Left renal cortex interstitium (tissue), 4 donors: ENCODE measurements at regions not wholly inside any gene's neighbourhood (a gene's known extent, or its start where the extent isn't known, plus 50 kb on each side); places are given as distances from the start of the nearest gene placed in this dataset.
"Not testable (repeated sequence)": the region's sequence is repeated elsewhere in the genome, so short reads cannot be mapped to it uniquely, and the experiment has no call there.

Experiments used
- DNase-seq, 4 donors: peaks; one replicate each; pipeline ENCODE4 v3.0.0-alpha.2; 2013; ENCODE audit warnings: low read depth in 4 of 4, low spot score in 2 of 4, missing footprints in 1 of 4

- DNase-seq = no peak
Observed at GRCh38 chr6:112947507-112947906, 600.4 kb downstream of the RFPL4B start.

- DNase-seq = no peak
Observed at GRCh38 chr6:112951829-112952228, 604.7 kb downstream of the RFPL4B start.

GRCh38 chr6:112955743-112956142 lies 608.6 kb downstream of the RFPL4B start:
- not testable (repeated sequence) for DNase-seq

- DNase-seq = peak; percentile 76 to 96 (median 87)
Observed at GRCh38 chr6:112956696-112957535, 609.8 kb downstream of the RFPL4B start.

GRCh38 chr6:112957536-112957916 lies 610.4 kb downstream of the RFPL4B start:
- no peak for DNase-seq

GRCh38 chr6:112960130-112960529 lies 613.0 kb downstream of the RFPL4B start:
- DNase-seq = not testable (repeated sequence)

GRCh38 chr6:112967974-112968373 lies 620.8 kb downstream of the RFPL4B start:
- DNase-seq = no peak

GRCh38 chr6:112971651-112972050 lies 624.5 kb downstream of the RFPL4B start:
- no peak for DNase-seq

GRCh38 chr6:112974931-112975330 lies 627.8 kb downstream of the RFPL4B start:
- not testable (repeated sequence) for DNase-seq

- DNase-seq = not testable (repeated sequence)
Observed at GRCh38 chr6:112976579-112976978, 629.4 kb downstream of the RFPL4B start.

GRCh38 chr6:112979830-112980229 lies 632.7 kb downstream of the RFPL4B start:
- DNase-seq = peak in 1 of 4 donors; percentile 34

GRCh38 chr6:112980676-112981075 lies 633.5 kb downstream of the RFPL4B start:
- DNase-seq = no peak

GRCh38 chr6:112983713-112984261 lies 636.7 kb downstream of the RFPL4B start:
- peak in 1 of 4 donors; percentile 34 for DNase-seq

GRCh38 chr6:112984899-112985298 lies 637.8 kb downstream of the RFPL4B start:
- DNase-seq = no peak

- DNase-seq = no peak
Observed at GRCh38 chr6:112986321-112986720, 639.2 kb downstream of the RFPL4B start.

- no peak for DNase-seq
Observed at GRCh38 chr6:112988748-112989147, 641.6 kb downstream of the RFPL4B start.

GRCh38 chr6:112990971-112991370 lies 643.8 kb downstream of the RFPL4B start:
- DNase-seq = no peak

- no peak for DNase-seq
Observed at GRCh38 chr6:112991912-112992311, 644.8 kb downstream of the RFPL4B start.

- DNase-seq = no peak
Observed at GRCh38 chr6:112997421-112998085, 650.4 kb downstream of the RFPL4B start.

- DNase-seq = no peak
Observed at GRCh38 chr6:113004054-113004453, 656.9 kb downstream of the RFPL4B start.

GRCh38 chr6:113004470-113005270 lies 657.5 kb downstream of the RFPL4B start:
- DNase-seq = no peak
